HG03060 (cell line): ENCODE measurements at regions not wholly inside any gene's neighbourhood (a gene's known extent, or its start where the extent isn't known, plus 50 kb on each side); places are given as distances from the start of the nearest gene placed in this dataset.

Experiments
- ATAC-seq: cut with Tn5 transposase; IDR thresholded peaks from one replicate; pipeline ENCODE4 v1.9.1; 2021; ENCODE audit warnings: low read depth, moderate number of reproducible peaks; ENCODE audit not compliant: unreplicated experiment

GRCh38 chr14:65277580-65278270, 134.8 kb upstream of the FUT8 start:
- no peak for ATAC-seq

- ATAC-seq: no peak
Measured at GRCh38 chr14:65278589-65278988, 133.9 kb upstream of the FUT8 start.

GRCh38 chr14:65279510-65279909, 133.0 kb upstream of the FUT8 start:
- no peak for ATAC-seq

GRCh38 chr14:65279958-65280357, 132.6 kb upstream of the FUT8 start:
- ATAC-seq: no peak

- ATAC-seq: no peak
Measured at GRCh38 chr14:65280653-65281052, 131.9 kb upstream of the FUT8 start.

GRCh38 chr14:65281991-65282895, 130.3 kb upstream of the FUT8 start:
- no peak for ATAC-seq

GRCh38 chr14:65282896-65283253, 129.7 kb upstream of the FUT8 start:
- ATAC-seq: no peak

GRCh38 chr14:65286443-65286842, 126.1 kb upstream of the FUT8 start:
- ATAC-seq: no peak

- ATAC-seq: no peak
Measured at GRCh38 chr14:65287264-65288131, 125.0 kb upstream of the FUT8 start.

GRCh38 chr14:65290830-65291229, 121.7 kb upstream of the FUT8 start:
- ATAC-seq: no peak

- ATAC-seq: no peak
Measured at GRCh38 chr14:65291531-65291930, 121.0 kb upstream of the FUT8 start.

GRCh38 chr14:65294816-65295215, 117.7 kb upstream of the FUT8 start:
- ATAC-seq: no peak

GRCh38 chr14:65296402-65296801, 116.1 kb upstream of the FUT8 start:
- no peak for ATAC-seq

- ATAC-seq: no peak
Measured at GRCh38 chr14:65296876-65297275, 115.7 kb upstream of the FUT8 start.

- ATAC-seq: no peak
Measured at GRCh38 chr14:65297744-65298143, 114.8 kb upstream of the FUT8 start.

- no peak for ATAC-seq
Measured at GRCh38 chr14:65299826-65300225, 112.7 kb upstream of the FUT8 start.

GRCh38 chr14:65301862-65302539, 110.5 kb upstream of the FUT8 start:
- ATAC-seq: peak; percentile 31

- no peak for ATAC-seq
Measured at GRCh38 chr14:65302571-65303189, 109.8 kb upstream of the FUT8 start.

GRCh38 chr14:65303190-65303898, 109.2 kb upstream of the FUT8 start:
- ATAC-seq: no peak

GRCh38 chr14:65303899-65304222, 108.7 kb upstream of the FUT8 start:
- no peak for ATAC-seq
